SK-N-SH (cell line): ENCODE measurements at regions not wholly inside any gene's neighbourhood (a gene's known extent, or its start where the extent isn't known, plus 50 kb on each side); places are given as distances from the start of the nearest gene placed in this dataset.

ENCODE experiments used
- CTCF ChIA-PET: fragments of 300-600, 350-600 bp; formaldehyde crosslinking; extraction: SDS; loops from one replicate; lab custom pipeline; 2021; lab: Yijun Ruan, JAX
- POLR2A ChIA-PET: fragments of 350-600 bp; sonication (Branson Sonifier 250); formaldehyde crosslinking; extraction: SDS; loops from one replicate; lab custom pipeline; 2020; ENCODE audit warnings: antibody characterized with exemption, inconsistent platforms; lab: Yijun Ruan, JAX
- DNase-seq: peaks from one replicate; pipeline ENCODE4 v3.0.0; 2012
- H2AFZ ChIP-seq: fragments of 200-600 bp; sonication (generic); 2 replicates; pipeline ENCODE4 v1.8.1; 2016; ENCODE audit warnings: antibody characterized with exemption, mild to moderate bottlenecking, low read depth
- H3F3A ChIP-seq: fragments of 200-600 bp; sonication (generic); replicated peaks from 2 replicates; pipeline ENCODE3; 2016; ENCODE audit warnings: antibody characterized with exemption, mild to moderate bottlenecking; ENCODE audit not compliant: insufficient read depth
- H3K27ac ChIP-seq, 2 experiments: fragments of 200-500 bp in 1 of 2; fragments of 200-600 bp in 1 of 2; sonication (Bioruptor generic) in 1 of 2; sonication (generic), shearing (Covaris generic) in 1 of 2; 2 replicates each; pipeline versions ENCODE4 v1.5.1 to v1.6.1; 2014 to 2016; ENCODE audit warnings: low read depth in 2 of 2, inconsistent platforms in 1 of 2, low read length in 1 of 2, mild to moderate bottlenecking in 1 of 2, mixed read lengths in 1 of 2
- H3K27me3 ChIP-seq: fragments of 200-600 bp; sonication (generic), shearing (Covaris generic); 2 replicates; pipeline ENCODE4 v1.6.1; 2016; ENCODE audit warnings: mixed run types; ENCODE audit not compliant: insufficient read depth
- H3K36me3 ChIP-seq, 2 experiments: fragments of 200-500 bp in 1 of 2; fragments of 200-600 bp in 1 of 2; sonication (Bioruptor generic) in 1 of 2; sonication (generic) in 1 of 2; replicated peaks in 1 of 2; 2 replicates each; pipeline versions ENCODE3 to v1.5.1; 2014 to 2016; ENCODE audit warnings: low read length in 1 of 2, mild to moderate bottlenecking in 1 of 2; ENCODE audit not compliant: insufficient read depth in 2 of 2, control insufficient read depth in 1 of 2
- H3K4me1 ChIP-seq, 2 experiments: fragments of 200-500 bp in 1 of 2; fragments of 200-600 bp in 1 of 2; sonication (Bioruptor generic) in 1 of 2; sonication (generic), shearing (Covaris generic) in 1 of 2; 2 replicates each; pipeline versions ENCODE4 v1.5.1 to v1.6.1; 2014 to 2016; ENCODE audit warnings: low read depth in 1 of 2, low read length in 1 of 2, mixed run types in 1 of 2; ENCODE audit not compliant: insufficient read depth in 2 of 2, control insufficient read depth in 1 of 2
- H3K4me2 ChIP-seq: fragments of 200-600 bp; sonication (generic), shearing (Covaris generic); 2 replicates; pipeline ENCODE4 v1.6.1; 2017; ENCODE audit warnings: mixed run types
- H3K4me3 ChIP-seq, 2 experiments: fragments of 200-500 bp in 1 of 2; fragments of 200-600 bp in 1 of 2; sonication (Bioruptor generic) in 1 of 2; sonication (generic), shearing (Covaris generic) in 1 of 2; 2 replicates each; pipeline versions ENCODE4 v1.5.1 to v1.8.1; 2014 to 2016; ENCODE audit warnings: low read depth in 2 of 2, inconsistent platforms in 1 of 2, low read length in 1 of 2, mild to moderate bottlenecking in 1 of 2, mixed read lengths in 1 of 2, moderate library complexity in 1 of 2
- H3K79me2 ChIP-seq: fragments of 200-600 bp; sonication (generic); 2 replicates; pipeline ENCODE4 v1.8.1; 2017; ENCODE audit warnings: mild to moderate bottlenecking; ENCODE audit not compliant: insufficient read depth
- H3K9ac ChIP-seq: fragments of 200-600 bp; sonication (generic); 2 replicates; pipeline ENCODE4 v1.6.1; 2017; ENCODE audit warnings: mixed run types
- H3K9me2 ChIP-seq: fragments of 200-600 bp; sonication (generic); 2 replicates; pipeline ENCODE4 v1.6.1; 2017; ENCODE audit warnings: mixed run types
- H3K9me3 ChIP-seq: fragments of 200-600 bp; sonication (generic); 2 replicates; pipeline ENCODE4 v1.6.1; 2017; ENCODE audit warnings: mixed run types, mild to moderate bottlenecking, moderate library complexity
- H4K20me1 ChIP-seq: fragments of 200-600 bp; sonication (generic); 2 replicates; pipeline ENCODE4 v1.6.1; 2017; ENCODE audit warnings: mild to moderate bottlenecking, mixed run types; ENCODE audit not compliant: insufficient read depth
- EP300 ChIP-seq, 2 experiments: IDR thresholded peaks; 2 replicates each; pipeline versions ENCODE4 v1.4.0 to v1.6.1; 2012; ENCODE audit warnings: borderline replicate concordance in 1 of 2, low read depth in 1 of 2, low read length in 1 of 2
- FOXM1 ChIP-seq: IDR thresholded peaks from 2 replicates; pipeline ENCODE4 v1.4.0; 2012; ENCODE audit warnings: low read depth, mild to moderate bottlenecking
- GABPA ChIP-seq: IDR thresholded peaks from 2 replicates; pipeline ENCODE4 v1.4.0; 2012; ENCODE audit warnings: low read depth, mild to moderate bottlenecking
- GATA2 ChIP-seq: sonication (generic); formaldehyde crosslinking; IDR thresholded peaks from 2 replicates; pipeline ENCODE4 v1.5.0; 2020; ENCODE audit warnings: mild to moderate bottlenecking, missing genetic modification reagents
- IRF3 ChIP-seq: fragments of 150-350 bp; IDR thresholded peaks from 2 replicates; pipeline ENCODE4 v1.6.1; 2016; ENCODE audit warnings: mild to moderate bottlenecking, low read depth, low read length
- JUND ChIP-seq: IDR thresholded peaks from 2 replicates; pipeline ENCODE4 v1.4.0; 2012
- MXI1 ChIP-seq: IDR thresholded peaks from 2 replicates; pipeline ENCODE4 v1.6.1; 2012; ENCODE audit warnings: mild to moderate bottlenecking, low read depth, low read length, improper control_type of control experiment
- NFIC ChIP-seq: IDR thresholded peaks from 2 replicates; pipeline ENCODE4 v1.4.0; 2012; ENCODE audit warnings: borderline replicate concordance
- REST ChIP-seq: IDR thresholded peaks from 2 replicates; pipeline ENCODE4 v1.6.1; 2012; ENCODE audit warnings: mild to moderate bottlenecking, low read depth, low read length, moderate library complexity
- RFX5 ChIP-seq: IDR thresholded peaks from 2 replicates; pipeline ENCODE4 v1.6.1; 2012; ENCODE audit warnings: mild to moderate bottlenecking, improper control_type of control experiment, low read length
- TEAD4 ChIP-seq: IDR thresholded peaks from 2 replicates; pipeline ENCODE4 v1.4.0; 2012; ENCODE audit warnings: mild to moderate bottlenecking, borderline replicate concordance; ENCODE audit not compliant: insufficient read depth
- USF1 ChIP-seq: IDR thresholded peaks from 2 replicates; pipeline ENCODE4 v1.4.0; 2012; ENCODE audit warnings: low read depth, borderline replicate concordance
- USF2 ChIP-seq: fragments of 150-350 bp; IDR thresholded peaks from 2 replicates; pipeline ENCODE4 v1.6.1; 2017; ENCODE audit warnings: antibody characterized with exemption, low read length, low read depth, borderline replicate concordance
- WGBS: methylation state at CpG from one replicate; pipeline ENCODE4 v1.1.6; 2017; ENCODE audit warnings: low lambda C conversion rate; 5-methylcytosine and 5-hydroxymethylcytosine counted together

DNA sequence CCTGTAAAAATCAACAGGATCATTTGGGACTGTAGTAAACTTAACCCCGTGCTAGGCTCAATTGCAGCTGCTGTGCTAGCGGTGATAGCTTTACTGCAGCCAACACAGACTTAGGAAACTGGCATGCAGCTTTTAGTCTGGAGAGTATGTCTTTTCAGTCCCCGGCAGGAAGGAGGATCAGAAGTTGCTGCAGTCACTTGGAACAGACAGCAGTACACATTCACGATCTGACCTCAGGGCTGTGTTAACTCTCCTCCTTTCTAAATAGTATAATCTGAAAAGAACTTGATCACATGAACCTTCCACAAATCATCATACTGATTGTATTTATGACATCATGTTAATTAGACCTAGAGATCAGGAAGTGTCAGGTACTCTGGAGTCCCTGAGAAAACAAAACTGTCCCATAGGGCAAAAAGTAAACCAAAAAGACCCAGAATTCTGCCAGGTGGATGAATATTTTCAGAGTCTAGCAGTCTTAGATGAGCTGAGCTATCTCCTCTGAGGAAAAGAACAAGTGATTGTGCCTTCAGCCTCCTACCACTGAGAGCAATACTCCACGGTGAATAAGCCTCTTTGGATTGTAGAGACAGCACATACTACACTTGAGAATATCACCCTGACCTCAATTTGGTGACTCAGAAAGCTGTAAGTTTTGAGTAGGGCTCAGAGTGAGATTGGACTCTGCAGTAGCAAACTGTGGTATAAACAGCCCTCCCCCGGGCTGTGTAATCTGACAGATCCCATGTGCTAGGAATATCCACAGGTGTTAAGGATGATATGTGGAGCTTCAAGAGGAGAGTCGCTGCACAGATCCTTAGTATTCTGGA lies 181.0 kb upstream of the GPR12 start:
- no peaks in the 10 kb centered on the region for H3K79me2 ChIP-seq
- no peak for DNase-seq
- no peaks in the 10 kb centered on the region; the same call in 1 of the 2 replicates for H3K27me3 ChIP-seq
- no peaks in the 10 kb centered on the region for H3K9me2 ChIP-seq
- no peaks in the 10 kb centered on the region for H3K9me3 ChIP-seq
- H2AFZ ChIP-seq = no peak overlapping the region
- ChIA-PET CTCF (interaction anchor here (1.4 to 2.7 kb wide), 3 partner anchors 11 to 243 kb away, joined by 4 to 17 read pairs (median 6); no protein-coding TSS in a partner anchor), POLR2A (no interaction called here)
- H3K27ac ChIP-seq = no peak overlapping the region
- WGBS = 38% methylated on average over 6 of the region's 7 CpGs
- H3F3A ChIP-seq = no peaks in the 10 kb centered on the region
- no peak overlapping the region for H3K4me2 ChIP-seq
- H3K4me3 ChIP-seq = no peak overlapping the region
- H4K20me1 ChIP-seq = no peaks in the 10 kb centered on the region
- TF ChIP-seq RFX5 (no peak), IRF3 (no peak), TEAD4 (no peak), USF2 (no peak), EP300 (IDR thresholded peaks at IDR 0.05; ENCODE audit: borderline replicate concordance in 1 of 2, low read depth in 1 of 2, low read length in 1 of 2) (no peak), JUND (no peak), FOXM1 (no peak), GATA2 (no peak), USF1 (no peak), NFIC (no peak), GABPA (no peak), MXI1 (no peak), REST (no peak)
- no peak overlapping the region for H3K9ac ChIP-seq
- no peaks in the 10 kb centered on the region for H3K36me3 ChIP-seq
- H3K4me1 ChIP-seq = no peaks in the 10 kb centered on the region
